GM23248 (cell line): ENCODE measurements at regions not wholly inside any gene's neighbourhood (a gene's known extent, or its start where the extent isn't known, plus 50 kb on each side); places are given as distances from the start of the nearest gene placed in this dataset.

Source experiments
- DNase-seq: peaks from one replicate; pipeline ENCODE4 v3.0.0-alpha.2; 2015
- H2AFZ ChIP-seq: fragments of 200-600 bp; sonication (generic); 2 replicates; pipeline ENCODE4 v1.6.1; 2016; ENCODE audit warnings: antibody characterized with exemption
- H3F3A ChIP-seq: fragments of 200-600 bp; sonication (generic); 2 replicates; pipeline ENCODE4 v1.6.1; 2016; ENCODE audit warnings: mild to moderate bottlenecking, antibody characterized with exemption, mixed run types; ENCODE audit not compliant: insufficient read depth
- H3K27ac ChIP-seq: fragments of 200-600 bp; sonication (generic); 2 replicates; pipeline ENCODE4 v1.5.1; 2016; ENCODE audit warnings: mild to moderate bottlenecking
- H3K27me3 ChIP-seq: fragments of 200-600 bp; sonication (generic); replicated peaks from 2 replicates; pipeline ENCODE4 v1.6.1; 2016; ENCODE audit warnings: mild to moderate bottlenecking; ENCODE audit not compliant: insufficient read depth
- H3K36me3 ChIP-seq: fragments of 200-600 bp; sonication (generic); 2 replicates; pipeline ENCODE4 v1.6.1; 2016; ENCODE audit warnings: low read depth, mild to moderate bottlenecking
- H3K4me1 ChIP-seq: fragments of 200-600 bp; sonication (generic); 2 replicates; pipeline ENCODE4 v1.6.1; 2016; ENCODE audit warnings: mild to moderate bottlenecking; ENCODE audit not compliant: insufficient read depth
- H3K4me2 ChIP-seq: fragments of 200-600 bp; sonication (generic); one replicate; pipeline ENCODE4 v1.6.1; 2016; ENCODE audit warnings: mild to moderate bottlenecking; ENCODE audit not compliant: unreplicated experiment
- H3K4me3 ChIP-seq: fragments of 200-600 bp; sonication (generic); 2 replicates; pipeline ENCODE4 v1.5.1; 2016; ENCODE audit warnings: mild to moderate bottlenecking
- H3K79me2 ChIP-seq: fragments of 200-600 bp; sonication (generic); 2 replicates; pipeline ENCODE4 v1.6.1; 2016; ENCODE audit warnings: mild to moderate bottlenecking; ENCODE audit not compliant: insufficient read depth
- H3K9ac ChIP-seq: fragments of 200-600 bp; sonication (generic); 2 replicates; pipeline ENCODE4 v1.6.1; 2016; ENCODE audit warnings: mild to moderate bottlenecking
- H3K9me2 ChIP-seq: fragments of 200-600 bp; sonication (generic); 2 replicates; pipeline ENCODE4 v1.6.1; 2016; ENCODE audit warnings: mixed run types, mild to moderate bottlenecking, moderate library complexity; ENCODE audit not compliant: insufficient read depth
- H3K9me3 ChIP-seq: fragments of 200-600 bp; sonication (generic); one replicate; pipeline ENCODE4 v1.6.1; 2017; ENCODE audit warnings: low read depth
- H4K20me1 ChIP-seq: fragments of 200-600 bp; sonication (generic); 2 replicates; pipeline ENCODE4 v1.6.0; 2016; ENCODE audit not compliant: insufficient read depth
- EZH2 ChIP-seq: fragments of 200-600 bp; sonication (generic); IDR thresholded peaks from 2 replicates; pipeline ENCODE4 v1.6.1; 2018; ENCODE audit warnings: antibody characterized with exemption, mild to moderate bottlenecking; ENCODE audit not compliant: insufficient read depth, poor library complexity, severe bottlenecking
- EZH2phosphoT487 ChIP-seq: fragments of 200-600 bp; sonication (generic); IDR thresholded peaks from 2 replicates; pipeline ENCODE4 v1.6.1; 2018; ENCODE audit warnings: antibody characterized with exemption, moderate library complexity, mild to moderate bottlenecking, low read depth; ENCODE audit not compliant: insufficient read depth
- WGBS, 2 experiments: methylation state at CpG; one replicate each; pipeline ENCODE4 v1.1.6; 2015 to 2017; ENCODE audit warnings: low lambda C conversion rate in 2 of 2, low coverage in 1 of 2; ENCODE audit errors: missing lambda C conversion rate in 2 of 2; 5-methylcytosine and 5-hydroxymethylcytosine counted together
- in situ Hi-C: fragments of 300-500 bp; cut with MboI; formaldehyde crosslinking; loops from 2 replicates; pipeline ENCODE4 v1.15.0; 2020

DNA sequence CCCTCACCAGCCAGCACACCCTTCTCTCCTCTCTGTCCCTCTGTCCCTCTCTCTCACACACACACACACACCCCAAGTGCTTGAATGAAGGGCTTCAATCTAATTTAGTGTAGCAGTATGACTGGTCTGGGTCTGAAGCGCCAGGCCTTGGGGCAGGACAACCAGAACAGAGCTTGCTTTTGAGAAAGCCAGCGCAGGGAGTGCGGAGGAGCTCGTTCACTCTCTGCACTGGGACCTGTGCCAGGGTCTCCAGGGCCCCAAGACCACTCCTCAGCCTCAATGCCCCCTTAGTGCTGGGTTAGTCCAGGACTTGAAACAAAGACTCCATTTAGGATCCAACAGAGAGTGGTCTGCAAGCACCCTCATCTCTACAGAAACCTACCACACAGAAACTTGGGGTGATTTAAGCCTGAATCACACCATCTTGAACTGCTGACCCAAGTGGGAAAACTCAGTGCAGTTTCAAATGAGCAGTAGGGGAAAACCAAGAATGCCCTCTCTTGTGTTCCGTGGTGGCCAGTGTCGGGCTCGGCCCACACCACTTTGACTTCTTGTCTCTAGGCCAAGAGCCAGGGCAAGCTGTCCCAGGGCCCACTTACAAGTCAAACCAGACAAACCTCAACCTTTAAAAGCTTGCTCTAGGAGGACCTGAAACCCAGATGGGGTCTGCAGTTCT lies 66.6 kb upstream of the WIPF1 start:
- in situ Hi-C loops, result no loop called here
- TF ChIP-seq EZH2 (no peak), EZH2phosphoT487 (no peak)
- peak overlapping the region; percentile 97 for H3K27ac ChIP-seq
- peak overlapping the region; percentile 80 for H3K9ac ChIP-seq
- H3K4me3 ChIP-seq, result no peak overlapping the region; the same call in 1 of the 2 replicates
- no peaks in the 10 kb centered on the region for H4K20me1 ChIP-seq
- peaks cover 82% of the 10 kb centered on the region for H3K79me2 ChIP-seq
- H3K4me1 ChIP-seq, result peaks cover 51% of the 10 kb centered on the region
- no peaks in the 10 kb centered on the region for H3K27me3 ChIP-seq
- H3K36me3 ChIP-seq, result no peaks in the 10 kb centered on the region
- no peaks in the 10 kb centered on the region for H3K9me2 ChIP-seq
- no peak overlapping the region for H2AFZ ChIP-seq
- WGBS, 2 experiments, result 49 to 51% methylated on average over 7 of the region's 7 CpGs
- H3F3A ChIP-seq, result peaks cover 41% of the 10 kb centered on the region
- peak overlapping the region; percentile 70 for H3K4me2 ChIP-seq
- H3K9me3 ChIP-seq, result no peaks in the 10 kb centered on the region
- peak; percentile 63 for DNase-seq

GRCh38 chr2:174663550-174663949 lies 65.9 kb upstream of the WIPF1 start:
- DNase-seq, result peak; percentile 98
- no peak for TF ChIP-seq EZH2
- no peak for TF ChIP-seq EZH2phosphoT487
- H4K20me1 ChIP-seq, result no peaks in the 10 kb centered on the region
- H3K79me2 ChIP-seq, result peaks cover 82% of the 10 kb centered on the region
- peak overlapping the region; percentile 97 for H3K27ac ChIP-seq
- WGBS, 2 experiments, result 1 to 3% methylated on average over 7 of the region's 7 CpGs
- no peaks in the 10 kb centered on the region for H3K9me3 ChIP-seq
- no peaks in the 10 kb centered on the region for H3K9me2 ChIP-seq
- H2AFZ ChIP-seq, result no peak overlapping the region
- H3K9ac ChIP-seq, result peak overlapping the region; percentile 80
- no peaks in the 10 kb centered on the region for H3K27me3 ChIP-seq
- H3K4me2 ChIP-seq, result peak overlapping the region; percentile 70
- H3K4me1 ChIP-seq, result peaks cover 51% of the 10 kb centered on the region
- in situ Hi-C loops, result no loop called here
- H3F3A ChIP-seq, result peaks cover 41% of the 10 kb centered on the region
- peak overlapping the region; percentile 7 for H3K4me3 ChIP-seq
- H3K36me3 ChIP-seq, result no peaks in the 10 kb centered on the region

DNA sequence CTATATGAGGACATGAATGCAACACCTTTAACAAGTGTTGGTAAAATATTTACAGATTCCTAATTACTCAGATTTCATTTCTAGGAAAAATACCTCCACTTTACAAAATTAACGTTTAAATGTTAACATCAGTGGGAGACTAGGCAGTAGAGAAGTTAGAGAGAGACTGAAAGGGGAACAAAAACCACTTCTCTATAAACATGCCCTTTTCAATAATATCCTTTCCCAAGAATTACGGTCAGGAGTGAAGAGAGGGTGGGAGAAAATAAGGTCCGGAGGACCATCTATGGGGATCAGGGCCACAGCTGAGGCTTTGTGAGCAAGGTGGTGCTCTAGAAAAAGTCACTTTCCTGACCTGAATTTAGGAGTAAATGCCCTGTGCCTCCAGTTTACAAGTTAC lies 65.3 kb upstream of the WIPF1 start:
- no peak for TF ChIP-seq EZH2
- no peak for TF ChIP-seq EZH2phosphoT487
- Histone ChIP-seq H3K9ac (peak overlapping the region; percentile 80), H3K9me3 (no peaks in the 10 kb centered on the region), H3K79me2 (peaks cover 82% of the 10 kb centered on the region), H3K4me3 (peak overlapping the region; percentile 7), H2AFZ (no peak overlapping the region), H3K9me2 (no peaks in the 10 kb centered on the region), H3K27ac (peak overlapping the region; percentile 97), H3K4me1 (peaks cover 51% of the 10 kb centered on the region), H3K27me3 (no peaks in the 10 kb centered on the region), H3F3A (peaks cover 41% of the 10 kb centered on the region), H4K20me1 (no peaks in the 10 kb centered on the region), H3K4me2 (peak overlapping the region; percentile 70), H3K36me3 (no peaks in the 10 kb centered on the region)
- 19 to 26% methylated on average over 3 of the region's 3 CpGs for WGBS, 2 experiments
- no peak for DNase-seq
- in situ Hi-C loops, result no loop called here

GRCh38 chr2:174662459-174662858 lies 64.9 kb upstream of the WIPF1 start:
- Histone ChIP-seq H3K79me2 (peaks cover 81% of the 10 kb centered on the region), H3K27ac (peak overlapping the region; percentile 97), H3K4me2 (peak overlapping the region; percentile 70), H3K9me3 (no peaks in the 10 kb centered on the region), H3F3A (peaks cover 41% of the 10 kb centered on the region), H3K27me3 (no peaks in the 10 kb centered on the region), H3K4me3 (peak overlapping the region; percentile 7), H2AFZ (no peak overlapping the region), H3K9ac (peak overlapping the region; percentile 80), H3K36me3 (0 out of 2 replicates have a peak, but pooled peaks cover under 1% of the 10 kb centered on the region), H4K20me1 (no peaks in the 10 kb centered on the region), H3K9me2 (no peaks in the 10 kb centered on the region), H3K4me1 (peaks cover 50% of the 10 kb centered on the region)
- in situ Hi-C loops, result no loop called here
- TF ChIP-seq EZH2 (no peak), EZH2phosphoT487 (no peak)
- WGBS, 2 experiments, result 1 to 3% methylated on average over 3 of the region's 3 CpGs
- DNase-seq, result peak; percentile 93
